ENCODE measurements at regions not wholly inside any gene's neighbourhood (a gene's known extent, or its start where the extent isn't known, plus 50 kb on each side); places are given as distances from the start of the nearest gene placed in this dataset.

GRCh38 chr20:52888096-52888495 lies 84.1 kb upstream of the TSHZ2 start:
- Histone ChIP-seq H2BK5ac (ENCODE audit: low read depth, low read length) (no peak overlapping the region), H3K18ac (ENCODE audit: extremely low read depth, low read length) (no peak overlapping the region), H3K4me1 (replicated peaks in 1 of 4; ENCODE audit: control insufficient read depth in 3 of 4, insufficient read depth in 4 of 4, low read length in 3 of 4) (no peaks in the 10 kb centered on the region), H2BK120ac (replicated peaks; ENCODE audit: low read depth, low read length) (no peak overlapping the region), H3K56ac (replicated peaks; ENCODE audit: insufficient read length, low read depth, low read length) (no peak overlapping the region), H2BK20ac (ENCODE audit: low read length) (no peak overlapping the region), H3K9me3 (ENCODE audit: insufficient read depth in 2 of 2, low read depth in 1 of 2, low read length in 1 of 2) (no peaks in the 10 kb centered on the region), H2BK15ac (ENCODE audit: low read length) (no peak overlapping the region), H3K23me2 (ENCODE audit: low read depth, low read length) (no peaks in the 10 kb centered on the region), H3K36me3 (ENCODE audit: control insufficient read depth in 2 of 4, insufficient read depth in 4 of 4, low read length in 3 of 4) (no peaks in the 10 kb centered on the region), H2BK12ac (ENCODE audit: low read depth, low read length) (no peak overlapping the region), H3K79me1 (ENCODE audit: low read depth, low read length) (no peaks in the 10 kb centered on the region), H3K27ac (ENCODE audit: low read depth, low read length) (no peak overlapping the region), H3K23ac (ENCODE audit: insufficient read length) (no peak overlapping the region), H3K4me2 (ENCODE audit: insufficient read depth in 1 of 2, low read depth in 2 of 2, low read length in 2 of 2) (no peak overlapping the region), H3K4me3 (ENCODE audit: extremely low read depth in 1 of 4, insufficient read depth in 2 of 4, low read depth in 3 of 4, low read length in 4 of 4) (no peak overlapping the region), H2AK5ac (ENCODE audit: low read depth, low read length) (no peak overlapping the region), H4K5ac (ENCODE audit: insufficient read length, low read depth, low read length) (no peak overlapping the region), H2AFZ (ENCODE audit: low read length) (no peak overlapping the region), H3K14ac (ENCODE audit: insufficient read length) (no peak overlapping the region), H4K91ac (replicated peaks; ENCODE audit: insufficient read length, low read length) (no peak overlapping the region), H3K79me2 (ENCODE audit: control insufficient read depth in 1 of 2, insufficient read depth in 2 of 2, low read length in 2 of 2) (no peaks in the 10 kb centered on the region), H3K9ac (replicated peaks in 1 of 4; ENCODE audit: extremely low read depth in 1 of 4, low read depth in 3 of 4, low read length in 3 of 4) (no peak overlapping the region), H4K8ac (ENCODE audit: extremely low read depth, insufficient read depth, low read length) (no peak overlapping the region), H3K27me3 (replicated peaks in 1 of 4; ENCODE audit: control insufficient read depth in 3 of 4, extremely low read depth in 1 of 4, insufficient read depth in 3 of 4, low read length in 3 of 4) (no peaks in the 10 kb centered on the region), H3K4ac (replicated peaks; ENCODE audit: insufficient read length, low read depth, low read length) (no peak overlapping the region), H4K20me1 (replicated peaks in 1 of 2; ENCODE audit: control insufficient read depth in 1 of 2, insufficient read depth in 2 of 2, low read length in 2 of 2) (no peaks in the 10 kb centered on the region)
- ChIA-PET CTCF (ENCODE audit: partially characterized antibody) (no interaction called here), POLR2A (ENCODE audit: partially characterized antibody) (no interaction called here)
- DNase-seq (ENCODE audit: low read depth in 1 of 2, low spot score in 2 of 2) (no peak), FAIRE-seq (no peak)
- WGBS, 2 experiments (ENCODE audit: extremely low coverage in 1 of 2, insufficient coverage in 1 of 2, insufficient read length in 1 of 2, insufficient replicate concordance in 2 of 2, low coverage in 1 of 2, low lambda C conversion rate in 2 of 2, missing lambda C conversion rate in 1 of 2): 97% methylated on average over 3 of the region's 3 CpGs; no CpG with 5 or more reads in 1 of the 2 experiments
- TF ChIP-seq SP1 (IDR thresholded peaks at IDR 0.05; ENCODE audit: low read depth, low read length): no peak
- TF ChIP-seq SUZ12 (IDR thresholded peaks at IDR 0.05; ENCODE audit: low read length): no peak
- TF ChIP-seq RBBP5 (IDR thresholded peaks at IDR 0.05; ENCODE audit: borderline replicate concordance, low read depth, low read length): no peak
- no peak for TF ChIP-seq SIN3A (conservative IDR thresholded peaks at IDR 0.05 in 1 of 2, IDR thresholded peaks at IDR 0.05 in 1 of 2; ENCODE audit: low read depth in 1 of 2, low read length in 2 of 2)
- TF ChIP-seq FOSL1 (IDR thresholded peaks at IDR 0.05; ENCODE audit: insufficient read depth, low read depth, low read length): no peak
- TF ChIP-seq CHD2 (IDR thresholded peaks at IDR 0.05; ENCODE audit: low read length): no peak
- TF ChIP-seq ATF3 (IDR thresholded peaks at IDR 0.05; ENCODE audit: insufficient read depth, low read depth, low read length): no peak
- TF ChIP-seq POLR2A (IDR thresholded peaks at IDR 0.05; ENCODE audit: control extremely low read depth in 1 of 2, low read depth in 2 of 2, low read length in 2 of 2): no peak
- no peak for TF ChIP-seq CTCF (IDR thresholded peaks at IDR 0.05; ENCODE audit: control extremely low read depth in 1 of 3, insufficient read depth in 1 of 3, low read depth in 1 of 3, low read length in 3 of 3)
- no peak for TF ChIP-seq POLR2AphosphoS5 (IDR thresholded peaks at IDR 0.05; ENCODE audit: low read depth, low read length)
- TF ChIP-seq CHD1 (IDR thresholded peaks at IDR 0.05; ENCODE audit: low read depth, low read length): no peak

Data from H1 (cell line).